H1 (cell line): ENCODE measurements at regions not wholly inside any gene's neighbourhood (a gene's known extent, or its start where the extent isn't known, plus 50 kb on each side); places are given as distances from the start of the nearest gene placed in this dataset.

Experiments
- CEBPB ChIP-seq: IDR thresholded peaks from 2 replicates; pipeline ENCODE4 v1.6.1; 2012; ENCODE audit warnings: low read depth, low read length
- CTCF ChIP-seq, 3 experiments: IDR thresholded peaks; 1 replicate in 2 of 3; 2 replicates in 1 of 3; pipeline versions ENCODE4 v1.5.1 to v1.6.1; 2011; ENCODE audit warnings: low read length in 3 of 3, mild to moderate bottlenecking in 3 of 3, inconsistent platforms in 2 of 3, low read depth in 1 of 3, moderate library complexity in 1 of 3; ENCODE audit not compliant: insufficient read depth in 1 of 3; ENCODE audit errors: control extremely low read depth in 1 of 3
- EGR1 ChIP-seq: IDR thresholded peaks from 2 replicates; pipeline ENCODE4 v1.6.1; 2011; ENCODE audit warnings: low read depth, low read length, borderline replicate concordance
- GTF2F1 ChIP-seq: IDR thresholded peaks from 2 replicates; pipeline ENCODE4 v1.6.1; 2012; ENCODE audit warnings: low read depth, low read length, improper control_type of control experiment, borderline replicate concordance
- JUN ChIP-seq: IDR thresholded peaks from 2 replicates; pipeline ENCODE4 v1.6.1; 2011; ENCODE audit warnings: low read depth, mild to moderate bottlenecking, improper control_type of control experiment, low read length
- RBBP5 ChIP-seq: IDR thresholded peaks from 2 replicates; pipeline ENCODE4 v1.7.1; 2012; ENCODE audit warnings: low read depth, mild to moderate bottlenecking, inconsistent platforms, low read length, moderate library complexity, borderline replicate concordance
- SIRT6 ChIP-seq: IDR thresholded peaks from one replicate; pipeline ENCODE4 v1.7.1; 2012; ENCODE audit warnings: low read length, inconsistent platforms
- SP2 ChIP-seq: IDR thresholded peaks from 2 replicates; pipeline ENCODE4 v1.6.1; 2012; ENCODE audit warnings: mild to moderate bottlenecking, low read length, inconsistent platforms
- YY1 ChIP-seq: IDR thresholded peaks from 2 replicates; pipeline ENCODE4 v1.6.1; 2011; ENCODE audit warnings: low read depth, mild to moderate bottlenecking, low read length
- TF ChIP-seq, protein P1 (sequence below): IDR thresholded peaks from 2 replicates; pipeline ENCODE4 v1.6.1; 2012; ENCODE audit warnings: low read length, inconsistent platforms

DNA sequence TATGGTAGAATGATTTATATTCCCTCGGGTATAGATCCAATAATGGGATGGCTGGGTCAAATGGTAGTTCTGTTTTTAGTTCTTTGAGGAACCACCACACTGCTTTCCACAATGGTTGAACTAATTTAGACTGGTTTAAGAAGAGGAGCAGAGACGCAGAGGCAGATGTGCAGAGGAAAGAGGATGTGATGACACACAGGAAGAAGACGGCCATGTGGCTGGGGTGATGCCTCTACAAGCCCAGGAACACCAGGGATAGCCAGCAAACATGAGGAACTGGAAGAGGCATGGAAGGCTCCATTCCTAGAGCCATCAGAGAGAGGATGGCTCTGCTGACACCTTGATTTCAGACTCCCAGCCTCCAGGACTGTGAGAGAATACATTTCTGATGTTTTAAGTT, 218.3 kb upstream of the DTNBP1 start (continued):
- TF ChIP-seq, protein P1, sequence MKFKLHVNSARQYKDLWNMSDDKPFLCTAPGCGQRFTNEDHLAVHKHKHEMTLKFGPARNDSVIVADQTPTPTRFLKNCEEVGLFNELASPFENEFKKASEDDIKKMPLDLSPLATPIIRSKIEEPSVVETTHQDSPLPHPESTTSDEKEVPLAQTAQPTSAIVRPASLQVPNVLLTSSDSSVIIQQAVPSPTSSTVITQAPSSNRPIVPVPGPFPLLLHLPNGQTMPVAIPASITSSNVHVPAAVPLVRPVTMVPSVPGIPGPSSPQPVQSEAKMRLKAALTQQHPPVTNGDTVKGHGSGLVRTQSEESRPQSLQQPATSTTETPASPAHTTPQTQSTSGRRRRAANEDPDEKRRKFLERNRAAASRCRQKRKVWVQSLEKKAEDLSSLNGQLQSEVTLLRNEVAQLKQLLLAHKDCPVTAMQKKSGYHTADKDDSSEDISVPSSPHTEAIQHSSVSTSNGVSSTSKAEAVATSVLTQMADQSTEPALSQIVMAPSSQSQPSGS = no peak
- no peak for TF ChIP-seq YY1
- no peak for TF ChIP-seq SP2
- no peak for TF ChIP-seq JUN
- TF ChIP-seq EGR1 = no peak
- no peak for TF ChIP-seq RBBP5
- no peak for TF ChIP-seq CTCF (IDR thresholded peaks at IDR 0.05; ENCODE audit: control extremely low read depth in 1 of 3, insufficient read depth in 1 of 3, low read depth in 1 of 3, low read length in 3 of 3)
- TF ChIP-seq GTF2F1 = no peak
- TF ChIP-seq SIRT6 = no peak
- no peak for TF ChIP-seq CEBPB
